Fibroblast of lung (primary cell): ENCODE measurements at regions not wholly inside any gene's neighbourhood (a gene's known extent, or its start where the extent isn't known, plus 50 kb on each side); places are given as distances from the start of the nearest gene placed in this dataset.

Experiments used
- EZH2 ChIP-seq: IDR thresholded peaks from 2 replicates; pipeline ENCODE4 v1.5.1; 2012; ENCODE audit warnings: low read length, control low read depth, mild to moderate bottlenecking; ENCODE audit errors: missing control alignments
- TF ChIP-seq, protein P1 (sequence below), 2 donors: IDR thresholded peaks in 1 of 2; conservative IDR thresholded peaks in 1 of 2; 1 replicate in 1 of 2; 2 replicates in 1 of 2; pipeline ENCODE4 v1.5.1; 2011 to 2012; ENCODE audit warnings: low read length in 2 of 2, control low read depth in 1 of 2, inconsistent platforms in 1 of 2, low read depth in 1 of 2, mild to moderate bottlenecking in 1 of 2

DNA sequence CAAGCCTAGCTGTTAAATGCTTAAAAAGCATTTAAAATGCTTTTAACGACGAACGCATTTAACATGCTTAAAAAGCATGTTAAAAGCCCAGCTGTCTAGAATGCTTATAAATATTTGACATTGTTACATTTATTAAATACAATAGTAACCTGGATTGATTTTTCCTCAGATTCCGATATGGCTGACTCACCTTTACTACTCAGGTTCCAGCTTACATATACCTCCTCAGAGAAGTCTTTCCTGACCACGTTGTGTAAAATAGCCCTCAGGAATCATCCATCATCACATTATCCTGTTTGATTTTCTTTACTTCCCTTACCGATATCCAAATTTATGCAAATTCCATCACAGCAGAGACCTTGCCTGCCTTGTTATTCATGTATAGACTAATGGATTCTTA lies 51.4 kb downstream of the SLC41A2 start:
- no peak for TF ChIP-seq EZH2
- TF ChIP-seq, protein P1, sequence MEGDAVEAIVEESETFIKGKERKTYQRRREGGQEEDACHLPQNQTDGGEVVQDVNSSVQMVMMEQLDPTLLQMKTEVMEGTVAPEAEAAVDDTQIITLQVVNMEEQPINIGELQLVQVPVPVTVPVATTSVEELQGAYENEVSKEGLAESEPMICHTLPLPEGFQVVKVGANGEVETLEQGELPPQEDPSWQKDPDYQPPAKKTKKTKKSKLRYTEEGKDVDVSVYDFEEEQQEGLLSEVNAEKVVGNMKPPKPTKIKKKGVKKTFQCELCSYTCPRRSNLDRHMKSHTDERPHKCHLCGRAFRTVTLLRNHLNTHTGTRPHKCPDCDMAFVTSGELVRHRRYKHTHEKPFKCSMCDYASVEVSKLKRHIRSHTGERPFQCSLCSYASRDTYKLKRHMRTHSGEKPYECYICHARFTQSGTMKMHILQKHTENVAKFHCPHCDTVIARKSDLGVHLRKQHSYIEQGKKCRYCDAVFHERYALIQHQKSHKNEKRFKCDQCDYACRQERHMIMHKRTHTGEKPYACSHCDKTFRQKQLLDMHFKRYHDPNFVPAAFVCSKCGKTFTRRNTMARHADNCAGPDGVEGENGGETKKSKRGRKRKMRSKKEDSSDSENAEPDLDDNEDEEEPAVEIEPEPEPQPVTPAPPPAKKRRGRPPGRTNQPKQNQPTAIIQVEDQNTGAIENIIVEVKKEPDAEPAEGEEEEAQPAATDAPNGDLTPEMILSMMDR (conservative IDR thresholded peaks at IDR 0.05 in 1 of 2, IDR thresholded peaks at IDR 0.05 in 1 of 2; ENCODE audit: low read depth in 1 of 2, low read length in 2 of 2) = no peak
